MCF 10A (cell line): ENCODE measurements at regions not wholly inside any gene's neighbourhood (a gene's known extent, or its start where the extent isn't known, plus 50 kb on each side); places are given as distances from the start of the nearest gene placed in this dataset.

ENCODE experiments used
- BruUV-seq: library from RNA; stranded (reverse); fragments of 400-500 nt; replicated peaks from 2 replicates; lab custom pipeline; 2021; lab: Mats Ljungman, UMichigan
- CTCF ChIA-PET: fragments of 300-600 bp; sonication (Branson Sonifier 250); formaldehyde crosslinking; extraction: SDS; loops from one replicate; lab custom pipeline; 2021; ENCODE audit warnings: antibody characterized with exemption, inconsistent platforms; lab: Yijun Ruan, JAX
- POLR2A ChIA-PET: fragments of 300-600, 350-650 bp; sonication (Branson Sonifier 250); formaldehyde crosslinking; extraction: SDS; loops from one replicate; lab custom pipeline; 2020; ENCODE audit warnings: antibody characterized with exemption, inconsistent platforms; lab: Yijun Ruan, JAX
- DNase-seq: peaks from one replicate; pipeline ENCODE4 v3.0.0-alpha.2; 2018; ENCODE audit not compliant: unreplicated experiment
- H3K27ac Mint-ChIP-seq: one replicate; pipeline ENCODE4 v1.8.0; 2022; ENCODE audit warnings: mild to moderate bottlenecking, low read depth, mixed read lengths; ENCODE audit not compliant: unreplicated experiment
- H3K27me3 Mint-ChIP-seq: one replicate; pipeline ENCODE4 v1.8.0; 2022; ENCODE audit warnings: mixed read lengths; ENCODE audit not compliant: insufficient read depth, unreplicated experiment
- H3K36me3 Mint-ChIP-seq: one replicate; pipeline ENCODE4 v1.8.0; 2022; ENCODE audit warnings: mild to moderate bottlenecking, moderate library complexity, mixed read lengths; ENCODE audit not compliant: insufficient read depth, unreplicated experiment
- H3K4me1 Mint-ChIP-seq: one replicate; pipeline ENCODE4 v1.8.0; 2022; ENCODE audit warnings: mixed read lengths; ENCODE audit not compliant: insufficient read depth, unreplicated experiment
- H3K4me3 Mint-ChIP-seq: one replicate; pipeline ENCODE4 v1.8.0; 2022; ENCODE audit warnings: mild to moderate bottlenecking, moderate library complexity, mixed read lengths; ENCODE audit not compliant: unreplicated experiment
- H3K9me3 Mint-ChIP-seq: one replicate; pipeline ENCODE4 v1.8.0; 2022; ENCODE audit warnings: mixed read lengths; ENCODE audit not compliant: unreplicated experiment
- intact Hi-C: fragments of 100-400 bp; cut with micrococcal nuclease; formaldehyde crosslinking; loops from 2 replicates; pipeline ENCODE4 v1.14.1; 2022
- TF ChIP-seq, protein P1 (sequence below): fragments of 200-600 bp; IDR thresholded peaks from one replicate; pipeline ENCODE4 v1.8.0; 2022; ENCODE audit warnings: antibody characterized with exemption, mild to moderate bottlenecking; ENCODE audit not compliant: unreplicated experiment

DNA sequence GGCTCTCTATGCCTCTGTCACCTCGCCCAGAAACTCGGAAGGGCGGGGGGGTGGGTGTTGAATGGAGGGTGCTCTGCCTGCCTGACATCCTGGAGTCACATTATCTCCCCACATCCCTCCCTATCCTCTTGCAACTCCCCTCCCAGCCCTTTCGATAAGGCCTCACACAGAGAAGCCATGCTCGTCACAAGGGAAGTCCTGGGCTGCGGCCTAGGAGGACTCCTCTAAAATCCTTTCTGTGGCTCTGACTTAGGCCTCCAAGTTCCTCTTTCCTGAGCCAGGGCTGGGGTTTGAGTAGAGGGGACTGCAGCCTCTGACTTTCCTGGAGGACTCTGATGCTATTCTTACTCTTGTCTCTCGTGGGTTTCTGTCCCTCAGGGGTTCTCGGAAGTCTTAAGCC is 75.0 kb upstream of the PKDCC start:
- TF ChIP-seq, protein P1, sequence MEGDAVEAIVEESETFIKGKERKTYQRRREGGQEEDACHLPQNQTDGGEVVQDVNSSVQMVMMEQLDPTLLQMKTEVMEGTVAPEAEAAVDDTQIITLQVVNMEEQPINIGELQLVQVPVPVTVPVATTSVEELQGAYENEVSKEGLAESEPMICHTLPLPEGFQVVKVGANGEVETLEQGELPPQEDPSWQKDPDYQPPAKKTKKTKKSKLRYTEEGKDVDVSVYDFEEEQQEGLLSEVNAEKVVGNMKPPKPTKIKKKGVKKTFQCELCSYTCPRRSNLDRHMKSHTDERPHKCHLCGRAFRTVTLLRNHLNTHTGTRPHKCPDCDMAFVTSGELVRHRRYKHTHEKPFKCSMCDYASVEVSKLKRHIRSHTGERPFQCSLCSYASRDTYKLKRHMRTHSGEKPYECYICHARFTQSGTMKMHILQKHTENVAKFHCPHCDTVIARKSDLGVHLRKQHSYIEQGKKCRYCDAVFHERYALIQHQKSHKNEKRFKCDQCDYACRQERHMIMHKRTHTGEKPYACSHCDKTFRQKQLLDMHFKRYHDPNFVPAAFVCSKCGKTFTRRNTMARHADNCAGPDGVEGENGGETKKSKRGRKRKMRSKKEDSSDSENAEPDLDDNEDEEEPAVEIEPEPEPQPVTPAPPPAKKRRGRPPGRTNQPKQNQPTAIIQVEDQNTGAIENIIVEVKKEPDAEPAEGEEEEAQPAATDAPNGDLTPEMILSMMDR, result no peak
- no peak for DNase-seq
- Mint-ChIP-seq H3K9me3 (no peaks in the 10 kb centered on the region), H3K27ac (no peak overlapping the region), H3K4me3 (no peak overlapping the region), H3K27me3 (peaks cover 11% of the 10 kb centered on the region), H3K36me3 (no peaks in the 10 kb centered on the region), H3K4me1 (no peaks in the 10 kb centered on the region)
- BruUV-seq, result no TSS peak
- ChIA-PET POLR2A (no interaction called here), CTCF (no interaction called here)
- intact Hi-C loops, result no loop called here

DNA sequence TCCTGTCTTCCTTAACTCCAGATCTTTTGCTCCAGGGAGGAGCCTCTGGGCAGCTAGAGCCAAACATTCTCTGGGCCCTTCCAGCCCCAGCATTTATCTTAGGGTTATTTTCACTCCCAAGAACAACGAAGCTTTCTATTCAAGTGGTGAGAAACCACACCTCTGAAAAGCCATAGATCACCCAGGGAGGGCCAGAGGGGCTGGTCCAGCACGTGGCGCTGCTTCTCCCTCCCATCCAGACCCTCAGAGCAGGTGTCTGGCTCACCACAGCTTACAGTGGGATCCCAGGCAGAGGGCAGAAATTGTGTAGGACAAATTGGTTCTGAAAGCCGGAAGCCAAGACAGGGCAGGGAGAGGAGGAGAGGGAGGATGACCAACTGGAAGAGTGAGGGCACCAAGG is 74.0 kb upstream of the PKDCC start:
- DNase-seq, result no peak
- Mint-ChIP-seq H3K36me3 (no peaks in the 10 kb centered on the region), H3K27ac (no peak overlapping the region), H3K9me3 (no peaks in the 10 kb centered on the region), H3K27me3 (peaks cover 1% of the 10 kb centered on the region), H3K4me3 (no peak overlapping the region), H3K4me1 (no peaks in the 10 kb centered on the region)
- intact Hi-C loops, result no loop called here
- ChIA-PET CTCF (interaction anchor here (0.5 to 1.4 kb wide), 4 partner anchors 29 to 122 kb away, joined by 3 to 6 read pairs (median 4); no protein-coding TSS in a partner anchor), POLR2A (interaction anchor here (0.8 kb wide), 1 partner anchor 21 kb away, joined by 3 read pairs; no protein-coding TSS in a partner anchor)
- no TSS peak for BruUV-seq
- TF ChIP-seq, protein P1, result no peak

- no peak overlapping the region for H3K4me3 Mint-ChIP-seq
- no peak overlapping the region for H3K27ac Mint-ChIP-seq
- ChIA-PET CTCF (no interaction called here), POLR2A (interaction anchor here (0.6 kb wide), 1 partner anchor 271 kb away, joined by 4 read pairs; no protein-coding TSS in a partner anchor)
- no peaks in the 10 kb centered on the region for H3K27me3 Mint-ChIP-seq
- no peaks in the 10 kb centered on the region for H3K4me1 Mint-ChIP-seq
- DNase-seq, result no peak
- no peaks in the 10 kb centered on the region for H3K9me3 Mint-ChIP-seq
- no peaks in the 10 kb centered on the region for H3K36me3 Mint-ChIP-seq
- intact Hi-C loops, result no loop called here
- no TSS peak for BruUV-seq
- TF ChIP-seq, protein P1, result no peak
These were observed 66.4 kb upstream of the PKDCC start for GRCh38 chr2:41981417-41981816.

DNA sequence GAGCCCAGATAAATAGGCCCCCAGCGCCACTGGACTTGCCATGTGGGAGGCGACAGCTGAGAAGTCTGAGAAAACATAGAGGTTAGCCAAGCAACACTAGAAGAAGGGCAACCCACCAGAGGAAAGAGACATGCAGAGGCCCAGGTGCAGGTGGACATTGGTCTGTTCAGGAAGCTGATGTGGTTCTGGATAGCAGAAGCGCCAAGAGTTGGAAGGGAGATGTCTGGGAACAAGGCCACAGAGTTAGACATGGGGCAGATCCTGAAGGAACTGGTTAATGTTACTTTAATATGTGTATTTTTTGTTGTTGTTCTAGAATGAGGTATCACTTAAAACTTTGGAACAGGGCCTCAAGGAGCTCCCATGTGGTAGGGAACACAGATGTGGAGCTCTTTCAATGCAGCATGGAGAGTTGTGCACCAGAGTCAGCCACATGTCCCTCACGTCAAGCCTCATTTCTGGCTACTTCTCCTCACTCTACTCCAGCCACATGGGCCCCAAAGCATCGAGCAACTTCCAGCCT is 62.2 kb upstream of the PKDCC start:
- H3K27ac Mint-ChIP-seq, result no peak overlapping the region
- no peaks in the 10 kb centered on the region for H3K27me3 Mint-ChIP-seq
- no peak overlapping the region for H3K4me3 Mint-ChIP-seq
- POLR2A ChIA-PET, result no interaction called here
- CTCF ChIA-PET, result interaction anchor here (0.6 kb wide), 1 partner anchor 102 kb away, joined by 3 read pairs; no protein-coding TSS in a partner anchor
- no peaks in the 10 kb centered on the region for H3K36me3 Mint-ChIP-seq
- H3K4me1 Mint-ChIP-seq, result no peaks in the 10 kb centered on the region
- no TSS peak for BruUV-seq
- DNase-seq, result no peak
- H3K9me3 Mint-ChIP-seq, result no peaks in the 10 kb centered on the region
- intact Hi-C loops, result no loop called here
- TF ChIP-seq, protein P1, result no peak
